HepG2 (cell line): ENCODE measurements at regions not wholly inside any gene's neighbourhood (a gene's known extent, or its start where the extent isn't known, plus 50 kb on each side); places are given as distances from the start of the nearest gene placed in this dataset.
"Not testable (repeated sequence)": the region's sequence is repeated elsewhere in the genome, so short reads cannot be mapped to it uniquely, and the experiment has no call there.

Experiments used
- ARNT ChIP-seq: fragments of 450-650 bp; IDR thresholded peaks from 2 replicates; pipeline ENCODE4 v1.6.1; 2017
- CBFB ChIP-seq: sonication (generic); formaldehyde crosslinking; IDR thresholded peaks from 2 replicates; pipeline ENCODE4 v1.4.0; 2020; ENCODE audit warnings: missing genetic modification reagents
- POLR2A ChIP-seq, 2 experiments: IDR thresholded peaks; 2 replicates each; pipeline ENCODE4 v1.6.1; 2011; ENCODE audit warnings: low read depth in 2 of 2, low read length in 2 of 2, mild to moderate bottlenecking in 1 of 2, moderate library complexity in 1 of 2; ENCODE audit not compliant: insufficient read depth in 1 of 2
- RAD21 ChIP-seq: fragments of 450-650 bp; formaldehyde crosslinking; IDR thresholded peaks from 2 replicates; pipeline ENCODE4 v1.5.0; 2020; ENCODE audit warnings: mild to moderate bottlenecking
- ZNF674 ChIP-seq: sonication (generic); formaldehyde crosslinking; IDR thresholded peaks from 2 replicates; pipeline ENCODE4 v1.5.0; 2020; ENCODE audit warnings: low read depth, mild to moderate bottlenecking, missing genetic modification reagents
- TF ChIP-seq, protein P1 (sequence below): sonication (generic); formaldehyde crosslinking; IDR thresholded peaks from 2 replicates; pipeline ENCODE4 v1.5.0; 2020; ENCODE audit warnings: mild to moderate bottlenecking, low read depth, missing genetic modification reagents, borderline replicate concordance
- TF ChIP-seq, protein P2 (sequence below): sonication (generic); formaldehyde crosslinking; IDR thresholded peaks from 2 replicates; pipeline ENCODE4 v1.4.0; 2020; ENCODE audit warnings: missing genetic modification reagents, low read depth, mild to moderate bottlenecking, borderline replicate concordance
- TF ChIP-seq, protein P3 (sequence below): sonication (generic); formaldehyde crosslinking; IDR thresholded peaks from 2 replicates; pipeline ENCODE4 v1.5.0; 2020; ENCODE audit warnings: mild to moderate bottlenecking, missing genetic modification reagents, moderate library complexity

DNA sequence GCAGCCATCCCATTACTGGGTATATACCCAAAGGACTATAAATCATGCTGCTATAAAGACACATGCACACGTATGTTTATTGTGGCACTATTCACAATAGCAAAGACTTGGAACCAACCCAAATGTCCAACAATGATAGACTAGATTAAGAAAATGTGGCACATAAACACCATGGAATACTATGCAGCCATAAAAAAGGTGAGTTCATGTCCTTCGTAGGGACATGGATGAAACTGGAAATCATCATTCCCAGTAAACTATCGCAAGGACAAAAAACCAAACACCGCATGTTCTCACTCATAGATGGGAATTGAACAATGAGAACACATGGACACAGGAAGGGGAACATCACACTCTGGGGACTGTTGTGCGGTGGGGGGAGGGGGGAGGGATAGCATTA is 550.4 kb upstream of the ID2 start:
- TF ChIP-seq POLR2A (IDR thresholded peaks at IDR 0.05; ENCODE audit: insufficient read depth in 1 of 2, low read depth in 2 of 2, low read length in 2 of 2); ZNF674 (CRISPR knock-in tag); RAD21 (CRISPR knock-in tag); ARNT; CBFB: not testable (repeated sequence)
- TF ChIP-seq, protein P1, sequence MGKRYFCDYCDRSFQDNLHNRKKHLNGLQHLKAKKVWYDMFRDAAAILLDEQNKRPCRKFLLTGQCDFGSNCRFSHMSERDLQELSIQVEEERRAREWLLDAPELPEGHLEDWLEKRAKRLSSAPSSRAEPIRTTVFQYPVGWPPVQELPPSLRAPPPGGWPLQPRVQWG (CRISPR knock-in tag): not testable (repeated sequence)
- TF ChIP-seq, protein P2, sequence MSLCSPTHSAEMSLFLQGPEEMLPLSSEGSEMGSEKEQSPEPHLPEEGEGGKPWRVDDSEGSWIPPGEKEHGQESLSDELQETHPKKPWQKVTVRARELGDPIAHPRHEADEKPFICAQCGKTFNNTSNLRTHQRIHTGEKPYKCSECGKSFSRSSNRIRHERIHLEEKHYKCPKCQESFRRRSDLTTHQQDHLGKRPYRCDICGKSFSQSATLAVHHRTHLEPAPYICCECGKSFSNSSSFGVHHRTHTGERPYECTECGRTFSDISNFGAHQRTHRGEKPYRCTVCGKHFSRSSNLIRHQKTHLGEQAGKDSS: not testable (repeated sequence)
- TF ChIP-seq, protein P3, sequence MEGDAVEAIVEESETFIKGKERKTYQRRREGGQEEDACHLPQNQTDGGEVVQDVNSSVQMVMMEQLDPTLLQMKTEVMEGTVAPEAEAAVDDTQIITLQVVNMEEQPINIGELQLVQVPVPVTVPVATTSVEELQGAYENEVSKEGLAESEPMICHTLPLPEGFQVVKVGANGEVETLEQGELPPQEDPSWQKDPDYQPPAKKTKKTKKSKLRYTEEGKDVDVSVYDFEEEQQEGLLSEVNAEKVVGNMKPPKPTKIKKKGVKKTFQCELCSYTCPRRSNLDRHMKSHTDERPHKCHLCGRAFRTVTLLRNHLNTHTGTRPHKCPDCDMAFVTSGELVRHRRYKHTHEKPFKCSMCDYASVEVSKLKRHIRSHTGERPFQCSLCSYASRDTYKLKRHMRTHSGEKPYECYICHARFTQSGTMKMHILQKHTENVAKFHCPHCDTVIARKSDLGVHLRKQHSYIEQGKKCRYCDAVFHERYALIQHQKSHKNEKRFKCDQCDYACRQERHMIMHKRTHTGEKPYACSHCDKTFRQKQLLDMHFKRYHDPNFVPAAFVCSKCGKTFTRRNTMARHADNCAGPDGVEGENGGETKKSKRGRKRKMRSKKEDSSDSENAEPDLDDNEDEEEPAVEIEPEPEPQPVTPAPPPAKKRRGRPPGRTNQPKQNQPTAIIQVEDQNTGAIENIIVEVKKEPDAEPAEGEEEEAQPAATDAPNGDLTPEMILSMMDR (CRISPR knock-in tag): not testable (repeated sequence)
